Mammary epithelial cell (primary cell): ENCODE measurements at regions not wholly inside any gene's neighbourhood (a gene's known extent, or its start where the extent isn't known, plus 50 kb on each side); places are given as distances from the start of the nearest gene placed in this dataset.

Source experiments
- CTCF ChIP-seq, 2 donors: IDR thresholded peaks in 1 of 2; conservative IDR thresholded peaks in 1 of 2; 2 replicates each; pipeline ENCODE4 v1.5.1; 2011 to 2012; ENCODE audit warnings: inconsistent platforms in 2 of 2, low read length in 2 of 2, mild to moderate bottlenecking in 2 of 2, control low read depth in 1 of 2, low read depth in 1 of 2; ENCODE audit not compliant: insufficient read depth in 1 of 2; ENCODE audit errors: extremely low read depth in 1 of 2
- EZH2 ChIP-seq: IDR thresholded peaks from 2 replicates; pipeline ENCODE4 v1.6.1; 2012; ENCODE audit warnings: low read length, inconsistent platforms, borderline replicate concordance

DNA sequence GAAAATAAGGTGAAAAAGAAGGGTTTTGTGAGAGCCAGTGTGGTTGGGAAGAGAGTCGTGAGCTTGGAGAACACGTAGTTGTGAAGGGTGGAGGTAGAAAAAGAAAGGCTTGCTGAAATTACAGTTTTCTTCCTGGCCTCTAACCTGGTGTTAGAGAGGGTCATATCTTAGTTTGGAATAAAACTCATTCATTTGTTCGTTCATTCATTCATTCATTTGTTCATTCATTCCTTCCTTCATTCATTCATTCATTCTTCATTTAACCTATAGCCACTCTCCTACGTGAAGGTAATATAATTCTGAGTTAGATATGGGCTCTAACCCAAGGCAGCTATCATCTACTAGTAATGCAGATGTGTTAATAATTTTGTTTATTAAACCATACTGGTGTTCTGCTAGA, 111.8 kb upstream of the ZNF521 start:
- TF ChIP-seq CTCF (conservative IDR thresholded peaks at IDR 0.05 in 1 of 2, IDR thresholded peaks at IDR 0.05 in 1 of 2; ENCODE audit: extremely low read depth in 1 of 2, insufficient read depth in 1 of 2, low read depth in 1 of 2, low read length in 2 of 2) (no peak), EZH2 (no peak)
